HFF-Myc (cell line): ENCODE measurements at regions not wholly inside any gene's neighbourhood (a gene's known extent, or its start where the extent isn't known, plus 50 kb on each side); places are given as distances from the start of the nearest gene placed in this dataset.

Source experiments
- DNase-seq: peaks from one replicate; pipeline ENCODE4 v3.0.0-alpha.2; 2011; ENCODE audit warnings: low read depth; ENCODE audit errors: extremely low read depth
- H3K4me3 ChIP-seq: replicated peaks from 2 replicates; pipeline ENCODE4 v1.5.1; 2011; ENCODE audit warnings: low read depth, mild to moderate bottlenecking, control low read depth, low read length
- CTCF ChIP-seq: IDR thresholded peaks from 2 replicates; pipeline ENCODE4 v1.5.1; 2012; ENCODE audit warnings: mild to moderate bottlenecking, low read depth, low read length, control low read depth; ENCODE audit errors: missing control alignments

- peak; percentile 92 for TF ChIP-seq CTCF
- peak overlapping the region; percentile 27; the same call in 1 of the 2 replicates for H3K4me3 ChIP-seq
- peak; percentile 21 for DNase-seq
Measured at GRCh38 chr7:35537067-35538023, 157.6 kb downstream of the HERPUD2 start.

- DNase-seq: no peak
- no peak for TF ChIP-seq CTCF
- no peak overlapping the region for H3K4me3 ChIP-seq
Measured at GRCh38 chr7:35536396-35536826, 158.5 kb downstream of the HERPUD2 start.

GRCh38 chr7:35533902-35534301, 161.0 kb downstream of the HERPUD2 start:
- H3K4me3 ChIP-seq: no peak overlapping the region
- DNase-seq: no peak
- no peak for TF ChIP-seq CTCF

- TF ChIP-seq CTCF: no peak
- H3K4me3 ChIP-seq: no peak overlapping the region
- DNase-seq: no peak
Measured at GRCh38 chr7:35530124-35531109, 164.5 kb downstream of the HERPUD2 start.

- DNase-seq: no peak
- no peak for TF ChIP-seq CTCF
- H3K4me3 ChIP-seq: no peak overlapping the region
Measured at GRCh38 chr7:35529713-35530112, 165.2 kb downstream of the HERPUD2 start.

- no peak overlapping the region for H3K4me3 ChIP-seq
- TF ChIP-seq CTCF: no peak
- no peak for DNase-seq
Measured at GRCh38 chr7:35528381-35528977, 166.5 kb downstream of the HERPUD2 start.
